ENCODE measurements at regions not wholly inside any gene's neighbourhood (a gene's known extent, or its start where the extent isn't known, plus 50 kb on each side); places are given as distances from the start of the nearest gene placed in this dataset.

GRCh38 chr15:47584316-47584715 lies 133.0 kb upstream of the SEMA6D start:
- TF ChIP-seq CTCF (IDR thresholded peaks at IDR 0.05) = no peak
- no peak for TF ChIP-seq REST (IDR thresholded peaks at IDR 0.05; ENCODE audit: insufficient read depth in 1 of 2, low read depth in 2 of 2, low read length in 1 of 2)
- TF ChIP-seq TCF7L2 (IDR thresholded peaks at IDR 0.05; ENCODE audit: low read depth, low read length) = no peak
- TF ChIP-seq POLR2AphosphoS5 (IDR thresholded peaks at IDR 0.05; ENCODE audit: low read depth, low read length) = no peak
